ENCODE measurements at regions not wholly inside any gene's neighbourhood (a gene's known extent, or its start where the extent isn't known, plus 50 kb on each side); places are given as distances from the start of the nearest gene placed in this dataset.
"Not testable (repeated sequence)": the region's sequence is repeated elsewhere in the genome, so short reads cannot be mapped to it uniquely, and the experiment has no call there.

GRCh38 chr7:91355695-91356435 lies 91.6 kb downstream of the FZD1 start:
- no peaks in the 10 kb centered on the region for H3K27me3 ChIP-seq (ENCODE audit: low read depth)
- no peaks in the 10 kb centered on the region for H3K36me3 ChIP-seq
- DNase-seq, result no peak
- H3K9me3 ChIP-seq (replicated peaks), result no peaks in the 10 kb centered on the region
- intact Hi-C loops (cut with micrococcal nuclease), result no loop called here
- no peaks in the 10 kb centered on the region for H3K4me1 ChIP-seq
- TF ChIP-seq CTCF (IDR thresholded peaks at IDR 0.05; ENCODE audit: borderline replicate concordance), result no peak
- no peak overlapping the region for H3K4me3 ChIP-seq
- no peak overlapping the region for H3K27ac ChIP-seq (replicated peaks)

- H3K36me3 ChIP-seq, result no peaks in the 10 kb centered on the region
- H3K9me3 ChIP-seq (replicated peaks), result no peaks in the 10 kb centered on the region
- DNase-seq, result no peak
- no peaks in the 10 kb centered on the region for H3K27me3 ChIP-seq (ENCODE audit: low read depth)
- TF ChIP-seq CTCF (IDR thresholded peaks at IDR 0.05; ENCODE audit: borderline replicate concordance), result no peak
- no peak overlapping the region for H3K4me3 ChIP-seq
- intact Hi-C loops (cut with micrococcal nuclease), result no loop called here
- H3K27ac ChIP-seq (replicated peaks), result no peak overlapping the region
- no peaks in the 10 kb centered on the region for H3K4me1 ChIP-seq
Observed at GRCh38 chr7:91356915-91357314, 92.7 kb downstream of the FZD1 start.

- TF ChIP-seq CTCF (IDR thresholded peaks at IDR 0.05; ENCODE audit: borderline replicate concordance), result no peak
- H3K4me1 ChIP-seq, result no peaks in the 10 kb centered on the region
- no peaks in the 10 kb centered on the region for H3K9me3 ChIP-seq (replicated peaks)
- no peak for DNase-seq
- no peaks in the 10 kb centered on the region for H3K27me3 ChIP-seq (ENCODE audit: low read depth)
- H3K4me3 ChIP-seq, result no peak overlapping the region
- intact Hi-C loops (cut with micrococcal nuclease), result no loop called here
- H3K36me3 ChIP-seq, result no peaks in the 10 kb centered on the region
- H3K27ac ChIP-seq (replicated peaks), result no peak overlapping the region
Observed at GRCh38 chr7:91357379-91357778, 93.1 kb downstream of the FZD1 start.

GRCh38 chr7:91357901-91358300 lies 93.7 kb downstream of the FZD1 start:
- no peak for TF ChIP-seq CTCF (IDR thresholded peaks at IDR 0.05; ENCODE audit: borderline replicate concordance)
- H3K27me3 ChIP-seq (ENCODE audit: low read depth), result no peaks in the 10 kb centered on the region
- no peaks in the 10 kb centered on the region for H3K36me3 ChIP-seq
- no peak overlapping the region for H3K4me3 ChIP-seq
- no peak overlapping the region for H3K27ac ChIP-seq (replicated peaks)
- H3K4me1 ChIP-seq, result no peaks in the 10 kb centered on the region
- intact Hi-C loops (cut with micrococcal nuclease), result no loop called here
- H3K9me3 ChIP-seq (replicated peaks), result no peaks in the 10 kb centered on the region
- no peak for DNase-seq

GRCh38 chr7:91358303-91358702 lies 94.1 kb downstream of the FZD1 start:
- TF ChIP-seq CTCF (IDR thresholded peaks at IDR 0.05; ENCODE audit: borderline replicate concordance), result no peak
- H3K4me3 ChIP-seq, result no peak overlapping the region
- intact Hi-C loops (cut with micrococcal nuclease), result no loop called here

GRCh38 chr7:91365097-91365496 lies 100.9 kb downstream of the FZD1 start:
- intact Hi-C loops (cut with micrococcal nuclease); DNase-seq; H3K4me3 ChIP-seq: not testable (repeated sequence)

More at GRCh38 chr7:91358303-91358702, 94.1 kb downstream of the FZD1 start:
- Histone ChIP-seq H3K4me1 (no peaks in the 10 kb centered on the region), H3K27ac (replicated peaks) (no peak overlapping the region), H3K36me3 (no peaks in the 10 kb centered on the region), H3K27me3 (ENCODE audit: low read depth) (no peaks in the 10 kb centered on the region), H3K9me3 (replicated peaks) (no peaks in the 10 kb centered on the region)
- DNase-seq, result no peak

More at GRCh38 chr7:91365097-91365496, 100.9 kb downstream of the FZD1 start:
- H3K27me3 ChIP-seq (ENCODE audit: low read depth); H3K36me3 ChIP-seq; H3K9me3 ChIP-seq (replicated peaks); H3K27ac ChIP-seq (replicated peaks); H3K4me1 ChIP-seq: not testable (repeated sequence)
